GM19043 (cell line): ENCODE measurements at regions not wholly inside any gene's neighbourhood (a gene's known extent, or its start where the extent isn't known, plus 50 kb on each side); places are given as distances from the start of the nearest gene placed in this dataset.

Source experiments
- ATAC-seq: cut with Tn5 transposase; IDR thresholded peaks from one replicate; pipeline ENCODE4 v1.9.1; 2021; ENCODE audit warnings: low read depth; ENCODE audit not compliant: unreplicated experiment

DNA sequence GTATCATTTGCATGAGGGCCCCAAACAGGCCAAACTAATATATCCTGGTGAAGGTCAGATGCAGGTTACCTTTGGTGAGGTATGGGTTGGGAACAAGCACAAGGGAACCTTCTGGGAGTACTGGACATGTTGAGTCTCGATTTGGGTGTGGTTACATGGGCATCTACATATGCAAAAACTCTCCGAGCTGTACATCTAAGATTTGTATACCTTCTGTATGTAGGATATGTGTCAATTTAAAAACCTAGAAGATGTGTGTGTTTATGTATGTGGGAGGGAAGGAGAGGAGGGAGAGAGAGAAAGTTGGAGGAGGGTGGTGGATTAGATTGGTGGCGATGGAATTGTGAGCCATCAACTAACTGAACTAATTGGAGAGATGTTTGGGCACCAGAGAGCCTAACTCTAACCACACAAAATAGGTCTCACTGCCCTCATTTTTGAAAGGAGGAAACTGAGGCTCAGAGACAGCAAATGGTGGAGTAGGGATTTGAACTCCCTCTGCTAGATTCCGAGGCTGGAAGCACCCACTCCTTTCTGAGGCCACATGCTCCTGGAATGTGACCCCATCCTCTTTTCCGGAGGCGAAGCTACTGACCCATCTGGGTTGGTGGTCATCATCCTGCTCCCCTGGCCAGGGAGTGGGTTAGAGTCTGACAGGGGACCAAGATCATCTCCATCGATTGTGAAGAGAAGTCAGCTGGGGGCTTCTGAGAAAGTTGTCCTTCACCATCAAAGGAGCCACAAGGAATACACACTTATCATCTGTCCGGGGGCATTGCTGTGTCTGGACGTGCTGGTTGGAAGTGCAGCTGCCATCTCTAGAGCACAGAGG, 107.3 kb upstream of the MYCN start:
- no peak for ATAC-seq

GRCh38 chr2:15833731-15834130, 106.6 kb upstream of the MYCN start:
- ATAC-seq: no peak

GRCh38 chr2:15834381-15835031, 105.8 kb upstream of the MYCN start:
- ATAC-seq: no peak

GRCh38 chr2:15835991-15836688, 104.2 kb upstream of the MYCN start:
- no peak for ATAC-seq

- no peak for ATAC-seq
Observed at GRCh38 chr2:15836689-15837610, 103.4 kb upstream of the MYCN start.

- ATAC-seq: no peak
Observed at GRCh38 chr2:15838481-15839090, 101.8 kb upstream of the MYCN start.

DNA sequence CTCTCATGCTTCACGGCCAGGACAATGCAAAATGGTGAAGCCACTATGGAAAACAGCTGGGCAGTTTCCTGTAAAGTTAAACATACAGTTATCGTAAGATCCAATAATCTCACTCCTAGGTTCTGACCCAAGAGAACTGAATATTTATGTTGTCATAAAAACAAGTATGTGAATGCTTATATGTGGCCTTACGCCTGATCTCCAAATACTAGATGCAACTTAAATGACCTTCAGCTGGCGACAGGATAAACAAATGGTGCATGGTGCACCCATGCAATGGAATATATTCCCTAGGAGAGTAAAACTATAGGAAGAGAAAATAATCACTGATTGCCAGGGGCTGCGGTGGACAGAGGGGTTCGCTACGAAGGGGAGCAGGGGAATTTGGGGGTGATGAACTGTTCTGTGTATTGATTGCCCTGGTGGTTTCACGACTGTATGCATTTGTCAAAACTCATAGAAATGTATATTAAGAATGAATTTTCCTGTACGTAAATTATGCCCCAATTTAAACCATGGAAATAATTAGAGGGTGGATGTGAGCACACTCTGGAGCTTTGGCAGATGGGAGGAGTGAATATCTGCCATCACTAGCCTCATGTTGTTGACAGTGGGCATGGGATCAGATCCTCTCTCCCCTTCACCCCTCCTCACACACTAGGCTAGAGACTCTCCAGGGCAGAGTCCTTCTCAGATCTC, 100.8 kb upstream of the MYCN start:
- ATAC-seq: no peak

DNA sequence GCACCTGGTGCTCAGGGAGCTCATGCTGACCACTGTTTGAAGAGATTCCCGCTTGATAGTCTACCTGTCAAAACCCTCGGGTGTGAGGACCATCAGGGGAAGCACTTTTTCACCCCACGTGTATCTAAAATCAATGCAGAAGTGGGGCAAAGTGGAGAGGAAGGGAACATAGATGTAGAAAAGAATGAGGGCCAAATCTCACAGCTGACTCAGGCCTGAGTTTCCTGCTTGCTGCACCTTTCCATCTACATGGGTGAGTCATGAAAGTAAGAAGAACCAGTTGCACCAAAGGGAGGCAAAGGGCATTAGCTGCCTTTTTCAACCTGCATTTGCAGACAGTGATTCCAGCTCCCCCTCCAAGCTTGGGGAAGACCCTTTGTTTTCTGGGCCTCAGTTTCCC, 100.2 kb upstream of the MYCN start:
- ATAC-seq: no peak

DNA sequence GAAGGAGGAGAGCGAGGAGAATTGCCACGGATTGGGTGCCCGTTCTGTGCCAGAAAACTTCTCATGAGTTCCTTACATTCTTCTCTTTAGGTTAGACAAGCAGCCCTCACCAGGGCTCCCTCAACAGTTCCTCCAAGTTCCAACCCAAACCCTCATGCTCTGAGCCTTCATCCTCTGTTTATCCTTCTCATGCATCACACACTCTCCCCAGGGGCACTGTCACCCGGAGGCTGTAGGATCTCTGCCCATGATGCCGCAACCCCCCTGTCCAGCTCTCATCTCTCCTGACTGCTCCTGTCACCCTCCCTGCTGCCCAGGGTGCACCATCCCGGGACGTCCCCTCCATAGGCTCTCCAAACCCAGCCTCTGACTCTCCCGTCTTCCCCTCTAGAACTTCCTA, 99.4 kb upstream of the MYCN start:
- ATAC-seq: no peak

DNA sequence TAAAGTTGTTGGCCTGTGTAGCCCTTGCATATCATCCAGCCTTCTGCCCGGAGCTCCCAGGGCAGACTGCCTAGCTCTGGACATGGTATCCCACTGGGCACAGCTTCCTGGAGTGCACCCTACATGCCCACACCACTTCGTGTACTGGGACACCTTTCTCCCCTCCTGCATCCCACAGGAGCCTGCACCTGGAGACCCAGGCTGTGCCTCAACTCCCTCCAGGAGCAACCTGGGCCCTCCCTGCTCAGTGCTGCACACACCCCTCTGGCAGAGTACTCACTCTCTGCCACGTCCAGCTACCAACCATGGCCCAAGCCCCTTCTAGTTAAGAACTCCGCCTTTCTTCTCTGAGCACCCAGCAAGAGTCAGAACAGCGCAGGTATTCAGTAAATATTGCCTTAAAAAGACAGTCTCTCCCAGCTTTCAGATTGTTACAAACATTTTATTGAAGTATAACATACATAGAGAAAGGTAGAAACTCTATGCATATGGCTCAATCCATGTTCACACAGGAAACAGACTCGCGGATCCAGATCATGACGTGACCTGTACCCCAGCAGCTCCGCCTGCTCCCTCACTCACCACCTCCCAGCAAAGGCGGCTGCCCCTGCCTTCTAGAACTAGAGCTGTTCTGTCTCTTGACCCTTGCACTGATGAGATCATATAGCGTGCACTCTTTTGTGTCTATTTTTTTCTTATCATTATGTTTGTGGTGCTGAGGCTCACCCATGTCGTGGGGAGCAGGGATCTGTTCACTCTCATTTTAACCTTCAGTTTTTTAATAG, 98.4 kb upstream of the MYCN start:
- ATAC-seq: no peak

DNA sequence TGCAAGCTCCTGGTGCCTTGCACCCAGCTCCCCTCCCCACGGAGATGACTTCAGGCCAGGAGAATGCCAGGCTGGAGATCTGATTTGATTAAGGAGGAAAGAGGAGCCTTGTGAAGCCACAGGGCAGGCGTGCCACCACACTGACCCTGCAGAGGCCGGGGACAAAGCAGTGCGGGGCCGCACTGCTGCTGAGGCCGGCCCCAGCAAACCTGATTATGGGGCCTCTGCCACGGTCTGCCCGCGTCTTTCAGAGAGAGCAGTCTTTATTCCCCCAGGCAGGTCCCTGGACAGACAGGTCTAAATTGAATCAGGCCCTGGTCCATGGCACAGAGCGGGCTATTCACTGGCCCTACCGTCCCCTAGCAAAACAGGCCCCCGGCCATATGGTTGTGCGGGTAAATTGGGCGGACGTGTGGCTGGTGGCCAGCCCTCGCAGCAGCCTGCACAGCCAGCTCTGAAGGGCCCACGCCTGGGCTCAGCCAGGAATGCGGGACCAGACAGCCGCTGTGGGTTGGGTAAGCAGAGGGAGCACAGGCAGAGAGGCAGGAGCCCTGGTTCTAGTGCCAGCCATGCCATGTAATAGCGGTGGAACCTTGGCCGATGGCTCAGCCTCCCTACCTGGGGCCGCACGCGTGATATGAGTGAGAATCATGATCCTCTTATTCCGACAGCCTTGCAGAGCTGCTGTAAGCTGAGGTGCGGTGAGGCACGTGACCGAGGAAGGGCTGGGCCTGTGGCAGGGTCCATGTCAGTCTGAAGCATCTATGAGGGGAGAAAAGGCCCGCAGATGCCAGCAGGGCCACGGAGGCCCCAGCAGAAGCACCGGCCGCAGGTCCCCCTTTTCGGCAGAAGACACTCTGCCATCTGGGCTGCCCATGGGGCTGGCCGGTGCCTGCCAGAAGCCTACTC, 97.3 kb upstream of the MYCN start:
- ATAC-seq: no peak

DNA sequence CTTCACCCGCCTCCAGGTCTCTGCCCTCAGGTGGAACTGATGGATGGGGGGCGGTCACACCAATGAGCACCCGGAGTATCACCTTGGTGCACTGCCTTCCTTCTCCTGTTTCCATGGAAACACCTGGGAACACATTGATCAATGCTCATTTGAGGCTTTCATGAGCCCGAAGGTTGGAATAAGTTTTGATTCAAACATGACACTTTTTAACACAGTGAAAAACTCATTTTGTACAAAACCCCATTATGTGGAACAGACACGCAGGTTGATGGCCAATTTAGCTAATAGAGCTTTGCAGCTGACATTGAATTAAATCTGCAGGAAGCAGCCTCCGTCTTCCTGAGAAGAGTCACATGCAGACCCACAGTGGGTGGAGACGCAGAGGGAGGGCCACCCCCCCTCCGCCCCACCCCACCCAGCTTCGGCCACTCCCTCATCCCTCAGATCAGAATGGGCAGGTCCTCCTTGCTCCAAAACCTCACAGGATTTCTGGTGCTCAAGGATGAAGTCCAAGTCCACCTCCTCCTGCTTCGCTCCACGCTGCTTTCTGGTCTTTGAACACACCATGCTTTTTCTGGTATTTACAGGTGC, 96.0 kb upstream of the MYCN start:
- ATAC-seq: no peak

DNA sequence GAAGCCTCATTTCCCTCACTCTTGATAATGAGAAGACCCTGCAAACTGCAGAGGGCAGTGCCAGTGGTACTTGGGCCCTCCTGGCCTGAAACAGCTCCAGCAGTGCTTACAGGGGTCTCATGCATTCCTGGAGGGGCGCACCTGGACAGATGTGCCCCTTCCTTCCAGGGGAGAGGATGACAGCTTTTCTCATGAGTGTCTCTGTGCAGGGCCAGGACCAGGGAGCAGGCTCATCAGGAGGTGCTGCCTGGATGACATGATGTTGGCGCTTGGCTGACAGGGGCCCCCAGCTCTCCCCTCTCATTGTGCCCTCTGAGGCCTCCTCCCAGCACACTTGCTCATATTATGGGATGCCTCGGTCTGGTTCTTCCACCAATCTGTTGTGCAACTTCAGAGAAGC, 95.1 kb upstream of the MYCN start:
- ATAC-seq: no peak

DNA sequence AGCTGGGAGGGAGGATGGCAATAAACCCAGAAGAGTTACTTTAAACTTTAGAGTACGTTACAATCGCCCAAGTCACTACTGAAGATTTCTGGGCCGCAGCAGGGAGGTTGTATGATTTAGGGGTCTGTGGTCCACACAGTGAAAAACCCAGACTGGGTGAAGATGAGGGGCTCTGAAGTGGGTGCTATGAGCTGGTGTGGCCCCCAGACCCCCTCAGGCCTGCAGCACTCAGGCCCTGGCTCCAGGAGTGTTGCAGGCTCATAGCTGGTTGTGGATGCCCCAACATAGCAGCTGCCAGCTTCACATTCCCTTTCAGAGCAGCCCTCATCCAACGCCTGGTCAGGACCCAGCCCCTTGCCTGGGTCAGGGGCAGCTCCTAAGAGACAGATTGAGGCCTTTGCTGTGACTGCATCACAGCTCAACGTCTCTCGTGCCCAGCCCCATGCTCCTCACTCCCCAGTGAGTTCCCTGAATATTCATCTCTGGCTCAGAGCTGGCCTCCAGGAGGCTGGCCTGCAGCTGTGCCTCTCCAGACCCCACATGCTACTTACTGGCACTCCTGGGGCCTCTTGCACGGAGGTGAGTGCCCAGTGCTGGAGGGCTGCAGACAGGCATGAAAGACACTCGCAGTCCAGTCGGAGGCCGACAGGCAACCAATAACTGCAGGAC, 94.5 kb upstream of the MYCN start:
- ATAC-seq: no peak

GRCh38 chr2:15846626-15847025, 93.7 kb upstream of the MYCN start:
- no peak for ATAC-seq

GRCh38 chr2:15850534-15850933, 89.8 kb upstream of the MYCN start:
- no peak for ATAC-seq
